ENCODE measurements at regions not wholly inside any gene's neighbourhood (a gene's known extent, or its start where the extent isn't known, plus 50 kb on each side); places are given as distances from the start of the nearest gene placed in this dataset.
A peak's percentile ranks its signal among the peaks of the same experiment; 100 is the strongest.

- ATAC-seq, result no peak
- H3K79me2 ChIP-seq (ENCODE audit: insufficient read depth, low read length), result no peaks in the 10 kb centered on the region
- 2% methylated on average over 1 of the region's 1 CpG for WGBS (ENCODE audit: low lambda C conversion rate)
- H3K27ac ChIP-seq (ENCODE audit: extremely low read length, insufficient read depth, low read length), result no peak overlapping the region
- no peak overlapping the region for H3K4me3 ChIP-seq (replicated peaks in 1 of 3; ENCODE audit: insufficient read depth in 1 of 3, low read depth in 2 of 3, low read length in 3 of 3)
- no peaks in the 10 kb centered on the region for H3K9me3 ChIP-seq (ENCODE audit: low read length)
- H3K4me2 ChIP-seq (ENCODE audit: low read depth, low read length), result no peak overlapping the region
- no peaks in the 10 kb centered on the region for H4K20me1 ChIP-seq (ENCODE audit: insufficient read depth, low read length)
- no peaks in the 10 kb centered on the region for H3K36me3 ChIP-seq (replicated peaks in 1 of 2; ENCODE audit: control insufficient read depth in 1 of 2, insufficient read depth in 2 of 2, low read length in 2 of 2)
- in situ Hi-C loops (cut with HindIII; ENCODE audit: extremely low pct_ligation_motif_present, low pct_unique_long_range_greater_than_20kb) (no loop called here), intact Hi-C loops (cut with micrococcal nuclease; ENCODE audit: unreplicated experiment) (no loop called here)
- no peaks in the 10 kb centered on the region for H3K4me1 ChIP-seq (ENCODE audit: insufficient read depth, low read length)
- ChIA-PET CTCF (ENCODE audit: low intra/inter-chr PET ratio, low total read pairs) (no interaction called here), POLR2A (no interaction called here)
- H3K9ac ChIP-seq (ENCODE audit: insufficient read depth, low read depth, low read length), result no peak overlapping the region
- H3K27me3 ChIP-seq (ENCODE audit: control insufficient read depth in 1 of 2, insufficient read depth in 2 of 2, low read length in 2 of 2), result 0 out of 5 replicates have a peak, but pooled peaks cover 0 to 2% of the 10 kb centered on the region in 2 experiments
- H2AFZ ChIP-seq (ENCODE audit: low read length), result no peak overlapping the region
- no peak for DNase-seq (ENCODE audit: low spot score)
- no peak for TF ChIP-seq ATF2 (CRISPR knock-in tag; IDR thresholded peaks at IDR 0.05)
- TF ChIP-seq, protein P1, sequence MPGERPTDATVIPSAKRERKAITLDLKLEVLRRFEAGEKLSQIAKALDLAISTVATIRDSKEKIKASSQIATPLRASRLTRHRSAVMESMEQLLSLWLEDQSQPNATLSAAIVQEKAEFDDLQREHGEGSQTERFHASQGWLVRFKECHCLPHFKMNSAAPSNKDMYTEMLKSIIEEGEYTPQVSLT (CRISPR knock-in tag; IDR thresholded peaks at IDR 0.05; ENCODE audit: borderline replicate concordance, low read depth), result no peak
- TF ChIP-seq ZNF629 (CRISPR knock-in tag; conservative IDR thresholded peaks at IDR 0.05), result peak; percentile 76
- TF ChIP-seq MTF1 (CRISPR knock-in tag; IDR thresholded peaks at IDR 0.05), result no peak
- no TSS peak for BruUV-seq (replicated peaks)
- no peak for FAIRE-seq
Measured at GRCh38 chr16:20255002-20255401, 72.3 kb downstream of the GP2 start.

DNA sequence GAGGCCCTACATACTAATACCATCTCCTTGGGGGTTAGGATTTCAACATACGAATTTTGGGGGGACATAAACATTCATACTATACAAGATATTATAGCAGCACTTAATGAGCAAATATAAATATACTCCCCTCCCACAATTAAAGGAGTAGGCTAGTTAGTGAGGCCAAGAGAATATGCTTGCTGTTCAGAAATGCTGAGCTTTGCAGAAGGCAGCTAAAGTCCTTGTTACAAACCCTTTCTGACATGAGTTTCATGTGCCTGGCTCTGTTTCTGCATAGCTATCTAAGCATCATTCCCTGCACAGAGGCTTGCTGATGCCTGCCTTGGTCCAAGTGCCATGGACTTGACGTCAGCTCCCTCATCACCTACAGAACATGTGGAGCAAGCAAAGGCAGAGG is 73.5 kb downstream of the GP2 start:
- H3K4me1 ChIP-seq (ENCODE audit: insufficient read depth, low read length), result no peaks in the 10 kb centered on the region
- H3K36me3 ChIP-seq (replicated peaks in 1 of 2; ENCODE audit: control insufficient read depth in 1 of 2, insufficient read depth in 2 of 2, low read length in 2 of 2), result no peaks in the 10 kb centered on the region
- FAIRE-seq, result no peak

More for the DNA sequence above, 73.5 kb downstream of the GP2 start:
- Histone ChIP-seq H3K27ac (ENCODE audit: extremely low read length, insufficient read depth, low read length) (no peak overlapping the region), H2AFZ (ENCODE audit: low read length) (no peak overlapping the region), H3K27me3 (ENCODE audit: control insufficient read depth in 1 of 2, insufficient read depth in 2 of 2, low read length in 2 of 2) (no peaks in the 10 kb centered on the region), H3K4me3 (replicated peaks in 1 of 3; ENCODE audit: insufficient read depth in 1 of 3, low read depth in 2 of 3, low read length in 3 of 3) (no peak overlapping the region), H3K9me3 (ENCODE audit: low read length) (no peaks in the 10 kb centered on the region), H3K4me2 (ENCODE audit: low read depth, low read length) (no peak overlapping the region), H3K79me2 (ENCODE audit: insufficient read depth, low read length) (no peaks in the 10 kb centered on the region), H4K20me1 (ENCODE audit: insufficient read depth, low read length) (no peaks in the 10 kb centered on the region), H3K9ac (ENCODE audit: insufficient read depth, low read depth, low read length) (no peak overlapping the region)
- ATAC-seq (no peak), DNase-seq (ENCODE audit: low spot score) (no peak)
- ChIA-PET CTCF (ENCODE audit: low intra/inter-chr PET ratio, low total read pairs) (no interaction called here), POLR2A (no interaction called here)
- TF ChIP-seq ZFP36 (IDR thresholded peaks at IDR 0.05; ENCODE audit: borderline replicate concordance, low read depth, low read length, partially characterized antibody) (no peak), MXD3 (CRISPR knock-in tag; IDR thresholded peaks at IDR 0.05) (no peak), MAF1 (CRISPR knock-in tag; IDR thresholded peaks at IDR 0.05; ENCODE audit: borderline replicate concordance) (no peak), MAFK (conservative IDR thresholded peaks at IDR 0.05 in 1 of 2, IDR thresholded peaks at IDR 0.05 in 1 of 2; ENCODE audit: low read length in 2 of 2) (peak; percentile 63 to 69; a peak in 3 of 4 replicates), ZNF468 (CRISPR knock-in tag; IDR thresholded peaks at IDR 0.05) (no peak), ZMAT5 (CRISPR knock-in tag; IDR thresholded peaks at IDR 0.05; ENCODE audit: borderline replicate concordance, low read depth) (no peak), MAFF (IDR thresholded peaks at IDR 0.05; ENCODE audit: low read depth, low read length) (peak; percentile 53), IKZF1 (IDR thresholded peaks at IDR 0.05) (no peak), STAG1 (CRISPR knock-in tag; IDR thresholded peaks at IDR 0.05) (no peak)
- TF ChIP-seq, protein P2, sequence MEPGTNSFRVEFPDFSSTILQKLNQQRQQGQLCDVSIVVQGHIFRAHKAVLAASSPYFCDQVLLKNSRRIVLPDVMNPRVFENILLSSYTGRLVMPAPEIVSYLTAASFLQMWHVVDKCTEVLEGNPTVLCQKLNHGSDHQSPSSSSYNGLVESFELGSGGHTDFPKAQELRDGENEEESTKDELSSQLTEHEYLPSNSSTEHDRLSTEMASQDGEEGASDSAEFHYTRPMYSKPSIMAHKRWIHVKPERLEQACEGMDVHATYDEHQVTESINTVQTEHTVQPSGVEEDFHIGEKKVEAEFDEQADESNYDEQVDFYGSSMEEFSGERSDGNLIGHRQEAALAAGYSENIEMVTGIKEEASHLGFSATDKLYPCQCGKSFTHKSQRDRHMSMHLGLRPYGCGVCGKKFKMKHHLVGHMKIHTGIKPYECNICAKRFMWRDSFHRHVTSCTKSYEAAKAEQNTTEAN (CRISPR knock-in tag; conservative IDR thresholded peaks at IDR 0.05), result no peak
- TF ChIP-seq, protein P3, sequence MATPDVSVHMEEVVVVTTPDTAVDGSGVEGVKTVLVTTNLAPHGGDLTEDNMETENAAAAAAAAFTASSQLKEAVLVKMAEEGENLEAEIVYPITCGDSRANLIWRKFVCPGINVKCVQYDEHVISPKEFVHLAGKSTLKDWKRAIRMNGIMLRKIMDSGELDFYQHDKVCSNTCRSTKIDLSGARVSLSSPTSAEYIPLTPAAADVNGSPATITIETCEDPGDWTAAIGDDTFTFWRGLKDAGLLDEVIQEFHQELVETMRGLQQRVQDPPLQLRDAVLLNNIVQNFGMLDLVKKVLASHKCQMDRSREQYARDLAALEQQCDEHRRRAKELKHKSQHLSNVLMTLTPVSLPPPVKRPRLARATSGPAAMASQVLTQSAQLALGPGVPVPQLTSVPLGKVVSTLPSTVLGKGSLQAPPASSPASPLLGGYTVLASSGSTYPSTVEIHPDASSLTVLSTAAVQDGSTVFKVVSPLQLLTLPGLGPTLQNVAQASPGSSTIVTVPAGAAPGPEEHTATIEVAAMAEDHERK (CRISPR knock-in tag; IDR thresholded peaks at IDR 0.05; ENCODE audit: low read depth), result no peak
- 10% methylated on average over 2 of the region's 2 CpGs for WGBS (ENCODE audit: low lambda C conversion rate)
- in situ Hi-C loops (cut with HindIII; ENCODE audit: extremely low pct_ligation_motif_present, low pct_unique_long_range_greater_than_20kb), result no loop called here
- intact Hi-C loops (cut with micrococcal nuclease; ENCODE audit: unreplicated experiment), result no loop called here
- BruUV-seq (replicated peaks), result no TSS peak
